Lower leg skin (tissue), 3 donors: ENCODE measurements at regions not wholly inside any gene's neighbourhood (a gene's known extent, or its start where the extent isn't known, plus 50 kb on each side); places are given as distances from the start of the nearest gene placed in this dataset.

Experiments used
- CTCF ChIP-seq, 3 donors: fragments of 450-650 bp; IDR thresholded peaks; one replicate each; pipeline ENCODE4 v1.5.1; 2016; ENCODE audit warnings: antibody characterized with exemption in 3 of 3, mild to moderate bottlenecking in 3 of 3, moderate library complexity in 2 of 3
- POLR2A ChIP-seq, 2 donors: fragments of 450-650 bp; IDR thresholded peaks; one replicate each; pipeline ENCODE4 v1.6.1; 2016 to 2017; ENCODE audit warnings: antibody characterized with exemption in 2 of 2, mild to moderate bottlenecking in 1 of 2, moderate library complexity in 1 of 2

- TF ChIP-seq POLR2A (IDR thresholded peaks at IDR 0.05) (no peak), CTCF (IDR thresholded peaks at IDR 0.05) (no peak)
Observed at GRCh38 chr18:34600158-34600557, 109.9 kb upstream of the DTNA start.
